Choroid plexus epithelial cell (primary cell): ENCODE measurements at regions not wholly inside any gene's neighbourhood (a gene's known extent, or its start where the extent isn't known, plus 50 kb on each side); places are given as distances from the start of the nearest gene placed in this dataset.

Experiments used
- DNase-seq: peaks from one replicate; pipeline ENCODE4 v3.0.0-alpha.2; 2010; ENCODE audit warnings: low read depth
- H3K4me3 ChIP-seq: 2 replicates; pipeline ENCODE4 v1.5.1; 2011; ENCODE audit warnings: low read depth, mild to moderate bottlenecking, control low read depth, low read length, moderate library complexity
- CTCF ChIP-seq: conservative IDR thresholded peaks from 2 replicates; pipeline ENCODE4 v1.5.1; 2011; ENCODE audit warnings: low read depth, mild to moderate bottlenecking, control low read depth, inconsistent platforms, low read length, moderate library complexity

GRCh38 chr7:68676813-68677535 lies 921.3 kb upstream of the AUTS2 start:
- no peak for TF ChIP-seq CTCF
- DNase-seq: no peak
- H3K4me3 ChIP-seq: no peak overlapping the region

- no peak overlapping the region for H3K4me3 ChIP-seq
- no peak for DNase-seq
- TF ChIP-seq CTCF: no peak
Observed at GRCh38 chr7:68678196-68678595, 920.1 kb upstream of the AUTS2 start.

- no peak for DNase-seq
- H3K4me3 ChIP-seq: no peak overlapping the region
- no peak for TF ChIP-seq CTCF
Observed at GRCh38 chr7:68679459-68680234, 918.6 kb upstream of the AUTS2 start.

- DNase-seq: no peak
- no peak overlapping the region for H3K4me3 ChIP-seq
- TF ChIP-seq CTCF: no peak
Observed at GRCh38 chr7:68680235-68680872, 917.9 kb upstream of the AUTS2 start.

GRCh38 chr7:68682910-68683309 lies 915.4 kb upstream of the AUTS2 start:
- DNase-seq: no peak
- no peak for TF ChIP-seq CTCF
- H3K4me3 ChIP-seq: no peak overlapping the region

GRCh38 chr7:68684246-68684839 lies 913.9 kb upstream of the AUTS2 start:
- no peak overlapping the region for H3K4me3 ChIP-seq
- TF ChIP-seq CTCF: no peak
- DNase-seq: no peak
